ENCODE measurements at regions not wholly inside any gene's neighbourhood (a gene's known extent, or its start where the extent isn't known, plus 50 kb on each side); places are given as distances from the start of the nearest gene placed in this dataset.

DNA sequence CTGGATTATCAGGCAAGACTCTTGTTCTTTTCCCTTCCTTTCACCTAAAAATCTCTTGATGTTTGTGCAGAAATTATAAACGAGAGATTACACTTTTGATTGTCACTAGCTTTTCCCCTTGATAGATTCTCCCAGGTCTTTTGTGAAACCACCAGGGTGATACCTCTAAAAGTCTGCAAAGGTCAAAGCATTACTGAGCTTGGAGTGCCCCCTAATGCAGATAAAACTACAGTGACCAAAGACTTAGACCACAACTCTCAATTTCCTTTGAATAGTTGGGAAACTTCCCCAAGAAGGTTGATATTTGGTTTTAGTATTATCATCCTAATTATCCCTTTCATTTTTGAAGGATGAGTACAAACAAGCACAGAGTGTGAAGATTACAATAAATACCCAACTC is 173.1 kb downstream of the CYLC2 start:
- TF ChIP-seq, protein P1, sequence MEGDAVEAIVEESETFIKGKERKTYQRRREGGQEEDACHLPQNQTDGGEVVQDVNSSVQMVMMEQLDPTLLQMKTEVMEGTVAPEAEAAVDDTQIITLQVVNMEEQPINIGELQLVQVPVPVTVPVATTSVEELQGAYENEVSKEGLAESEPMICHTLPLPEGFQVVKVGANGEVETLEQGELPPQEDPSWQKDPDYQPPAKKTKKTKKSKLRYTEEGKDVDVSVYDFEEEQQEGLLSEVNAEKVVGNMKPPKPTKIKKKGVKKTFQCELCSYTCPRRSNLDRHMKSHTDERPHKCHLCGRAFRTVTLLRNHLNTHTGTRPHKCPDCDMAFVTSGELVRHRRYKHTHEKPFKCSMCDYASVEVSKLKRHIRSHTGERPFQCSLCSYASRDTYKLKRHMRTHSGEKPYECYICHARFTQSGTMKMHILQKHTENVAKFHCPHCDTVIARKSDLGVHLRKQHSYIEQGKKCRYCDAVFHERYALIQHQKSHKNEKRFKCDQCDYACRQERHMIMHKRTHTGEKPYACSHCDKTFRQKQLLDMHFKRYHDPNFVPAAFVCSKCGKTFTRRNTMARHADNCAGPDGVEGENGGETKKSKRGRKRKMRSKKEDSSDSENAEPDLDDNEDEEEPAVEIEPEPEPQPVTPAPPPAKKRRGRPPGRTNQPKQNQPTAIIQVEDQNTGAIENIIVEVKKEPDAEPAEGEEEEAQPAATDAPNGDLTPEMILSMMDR (IDR thresholded peaks at IDR 0.05), result no peak
- TF ChIP-seq POLR2A (IDR thresholded peaks at IDR 0.05) (no peak), POLR2AphosphoS5 (IDR thresholded peaks at IDR 0.05) (no peak), EP300 (IDR thresholded peaks at IDR 0.05; ENCODE audit: low read depth) (no peak)

All from transverse colon (tissue), 4 donors.